ENCODE measurements at regions not wholly inside any gene's neighbourhood (a gene's known extent, or its start where the extent isn't known, plus 50 kb on each side); places are given as distances from the start of the nearest gene placed in this dataset.

DNA sequence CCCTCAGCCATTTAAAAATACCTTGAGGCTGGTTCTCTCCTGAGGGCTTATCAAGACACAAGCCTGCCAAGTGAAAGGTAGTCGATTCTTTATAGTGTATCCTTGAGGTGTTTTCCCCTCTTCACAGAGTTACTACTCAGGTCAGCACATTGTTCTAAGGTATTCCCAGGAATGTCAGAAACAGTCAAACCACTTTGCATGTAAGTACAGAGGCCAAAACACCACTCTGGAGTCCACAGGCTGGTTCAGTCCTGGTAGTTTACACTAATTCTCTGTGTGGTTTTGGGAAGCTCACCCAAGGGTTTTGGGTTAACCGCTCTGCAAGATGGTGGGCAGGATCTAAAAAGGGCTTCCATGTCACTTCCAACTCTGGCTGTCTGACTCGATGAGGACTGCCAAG lies 162.3 kb upstream of the PPP2R2B start:
- 73 to 84% methylated on average over 3 of the region's 3 CpGs for WGBS, 2 donors
- intact Hi-C loops (cut with DNase I): no loop called here
- H3K4me3 ChIP-seq: no peak overlapping the region
- peaks cover 0 to 19% (median 15%) of the 10 kb centered on the region in 4 donors for H3K4me1 ChIP-seq
- TF ChIP-seq EP300 (IDR thresholded peaks at IDR 0.05) (no peak), POLR2AphosphoS5 (IDR thresholded peaks at IDR 0.05) (no peak), POLR2A (IDR thresholded peaks at IDR 0.05) (no peak)
- TF ChIP-seq, protein P1, sequence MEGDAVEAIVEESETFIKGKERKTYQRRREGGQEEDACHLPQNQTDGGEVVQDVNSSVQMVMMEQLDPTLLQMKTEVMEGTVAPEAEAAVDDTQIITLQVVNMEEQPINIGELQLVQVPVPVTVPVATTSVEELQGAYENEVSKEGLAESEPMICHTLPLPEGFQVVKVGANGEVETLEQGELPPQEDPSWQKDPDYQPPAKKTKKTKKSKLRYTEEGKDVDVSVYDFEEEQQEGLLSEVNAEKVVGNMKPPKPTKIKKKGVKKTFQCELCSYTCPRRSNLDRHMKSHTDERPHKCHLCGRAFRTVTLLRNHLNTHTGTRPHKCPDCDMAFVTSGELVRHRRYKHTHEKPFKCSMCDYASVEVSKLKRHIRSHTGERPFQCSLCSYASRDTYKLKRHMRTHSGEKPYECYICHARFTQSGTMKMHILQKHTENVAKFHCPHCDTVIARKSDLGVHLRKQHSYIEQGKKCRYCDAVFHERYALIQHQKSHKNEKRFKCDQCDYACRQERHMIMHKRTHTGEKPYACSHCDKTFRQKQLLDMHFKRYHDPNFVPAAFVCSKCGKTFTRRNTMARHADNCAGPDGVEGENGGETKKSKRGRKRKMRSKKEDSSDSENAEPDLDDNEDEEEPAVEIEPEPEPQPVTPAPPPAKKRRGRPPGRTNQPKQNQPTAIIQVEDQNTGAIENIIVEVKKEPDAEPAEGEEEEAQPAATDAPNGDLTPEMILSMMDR (IDR thresholded peaks at IDR 0.05): no peak
- no peak overlapping the region for H3K27ac ChIP-seq
- H3K9me3 ChIP-seq: no peaks in the 10 kb centered on the region
- H3K36me3 ChIP-seq: no peaks in the 10 kb centered on the region
- no peaks in the 10 kb centered on the region for H3K27me3 ChIP-seq
- no peak for DNase-seq

DNA sequence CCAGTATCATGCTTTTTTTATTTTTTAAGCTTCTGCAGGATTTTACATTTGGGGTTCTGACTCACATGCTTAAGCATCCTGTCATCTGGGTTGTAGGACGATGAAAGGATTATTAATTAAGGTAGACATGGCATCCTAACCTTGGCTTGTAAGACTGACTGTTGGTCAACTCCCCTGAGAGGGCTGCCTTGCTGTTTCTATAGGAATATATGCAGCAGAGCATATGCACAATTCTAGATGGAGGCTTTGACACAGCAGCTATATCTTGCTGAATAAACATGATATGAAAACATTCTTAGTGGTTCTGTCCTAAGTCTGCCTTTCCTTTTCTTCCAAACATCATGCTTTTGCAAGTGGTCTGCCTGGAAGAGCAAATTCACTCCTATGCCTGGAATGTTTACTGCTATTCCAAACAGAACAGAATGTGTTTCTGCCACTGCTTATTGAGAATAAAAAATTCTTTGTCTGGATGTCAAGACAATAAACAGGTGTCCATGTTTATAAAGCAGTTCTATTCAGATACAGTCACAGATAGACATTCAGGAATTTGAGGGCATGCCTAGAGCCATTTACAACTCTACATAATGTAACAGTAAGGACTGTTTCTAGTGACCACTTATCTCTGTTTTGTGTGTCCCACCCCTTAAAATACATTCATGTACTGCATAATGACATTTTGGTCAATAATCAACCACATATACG lies 166.2 kb upstream of the PPP2R2B start:
- intact Hi-C loops (cut with DNase I): no loop called here
- TF ChIP-seq, protein P1 (IDR thresholded peaks at IDR 0.05): no peak
- TF ChIP-seq POLR2A (IDR thresholded peaks at IDR 0.05) (no peak), EP300 (IDR thresholded peaks at IDR 0.05) (no peak)
- Histone ChIP-seq H3K27me3 (no peaks in the 10 kb centered on the region), H3K4me3 (no peak overlapping the region), H3K27ac (no peak overlapping the region), H3K9me3 (no peaks in the 10 kb centered on the region), H3K4me1 (peaks cover 0 to 19% (median 15%) of the 10 kb centered on the region in 4 donors), H3K36me3 (no peaks in the 10 kb centered on the region)
- no peak for DNase-seq
- 35 to 47% methylated on average over 2 of the region's 2 CpGs for WGBS, 2 donors

DNA sequence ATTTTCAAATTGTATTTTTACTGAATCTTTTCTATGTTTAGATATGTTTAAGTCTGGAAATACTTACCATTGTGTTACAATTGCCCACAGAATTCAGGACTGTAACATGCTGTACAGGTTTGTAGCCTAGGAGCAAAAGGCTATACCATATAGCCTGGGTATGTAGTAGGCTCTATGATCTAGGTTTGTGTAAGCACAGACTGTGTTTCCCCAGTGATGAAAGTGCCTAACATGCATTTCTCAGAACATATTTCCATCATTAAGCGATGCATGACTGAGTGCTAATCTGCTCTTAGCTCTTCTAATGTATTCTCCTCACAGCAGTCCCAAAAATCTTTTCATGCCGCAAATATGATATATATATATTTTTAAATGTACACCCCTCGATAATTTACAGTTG lies 166.7 kb upstream of the PPP2R2B start:
- Histone ChIP-seq H3K27ac (no peak overlapping the region), H3K4me3 (no peak overlapping the region), H3K4me1 (peaks cover 0 to 19% (median 15%) of the 10 kb centered on the region in 4 donors), H3K27me3 (no peaks in the 10 kb centered on the region), H3K9me3 (no peaks in the 10 kb centered on the region), H3K36me3 (no peaks in the 10 kb centered on the region)
- 91 to 92% methylated on average over 3 of the region's 3 CpGs for WGBS, 2 donors
- TF ChIP-seq POLR2A (IDR thresholded peaks at IDR 0.05) (no peak), POLR2AphosphoS5 (IDR thresholded peaks at IDR 0.05) (no peak), EP300 (IDR thresholded peaks at IDR 0.05) (no peak)
- TF ChIP-seq, protein P1 (IDR thresholded peaks at IDR 0.05): no peak
- intact Hi-C loops (cut with DNase I): no loop called here
- no peak for DNase-seq

DNA sequence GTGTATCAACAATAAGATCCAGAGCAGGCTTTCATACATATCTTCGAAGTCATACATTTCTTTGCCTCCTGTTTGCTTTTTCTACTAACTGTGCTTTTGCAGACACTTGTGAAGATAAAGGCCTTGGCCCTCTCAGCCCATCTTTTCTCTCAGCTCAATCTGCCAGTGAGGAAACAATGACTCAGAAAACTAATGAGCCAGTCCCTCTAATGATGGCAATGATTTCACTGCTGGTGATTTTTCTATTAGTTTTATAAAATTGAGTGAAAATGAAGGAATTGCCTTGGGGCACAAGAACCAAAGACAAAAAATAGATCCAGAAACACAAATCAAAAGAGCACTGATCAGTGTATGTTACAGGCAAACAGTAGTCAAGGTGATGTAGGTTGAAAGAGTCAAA lies 167.7 kb upstream of the PPP2R2B start:
- Histone ChIP-seq H3K9me3 (no peaks in the 10 kb centered on the region), H3K4me3 (no peak overlapping the region), H3K36me3 (no peaks in the 10 kb centered on the region), H3K4me1 (peaks cover 0 to 19% (median 15%) of the 10 kb centered on the region in 4 donors), H3K27ac (no peak overlapping the region), H3K27me3 (no peaks in the 10 kb centered on the region)
- intact Hi-C loops (cut with DNase I): no loop called here
- no peak for DNase-seq
- 82 to 89% methylated on average over 1 of the region's 1 CpG for WGBS, 2 donors
- TF ChIP-seq, protein P1 (IDR thresholded peaks at IDR 0.05): no peak
- TF ChIP-seq EP300 (IDR thresholded peaks at IDR 0.05) (no peak), POLR2AphosphoS5 (IDR thresholded peaks at IDR 0.05) (no peak), POLR2A (IDR thresholded peaks at IDR 0.05) (no peak)

DNA sequence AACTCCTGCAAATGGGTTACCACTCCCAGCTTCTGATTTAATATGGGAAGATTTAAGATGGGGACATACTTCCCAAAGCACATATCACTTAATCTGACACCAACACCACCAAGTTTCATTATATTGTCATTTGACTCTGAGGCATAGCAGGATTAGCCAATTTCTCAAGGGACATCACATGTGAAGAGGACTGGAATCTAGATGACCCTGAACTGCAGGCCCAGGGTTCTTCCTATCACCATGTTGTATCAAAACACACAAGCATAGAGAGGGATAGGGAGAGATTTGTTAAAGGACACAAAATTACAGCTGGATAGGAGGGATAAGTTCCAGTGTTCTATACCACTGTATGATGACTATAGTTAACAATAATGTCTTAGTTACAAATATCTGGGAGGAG lies 168.3 kb upstream of the PPP2R2B start:
- peaks cover 0 to 19% (median 15%) of the 10 kb centered on the region in 4 donors for H3K4me1 ChIP-seq
- H3K27me3 ChIP-seq: no peaks in the 10 kb centered on the region
- H3K4me3 ChIP-seq: no peak overlapping the region
- TF ChIP-seq POLR2A (IDR thresholded peaks at IDR 0.05): no peak
- TF ChIP-seq POLR2AphosphoS5 (IDR thresholded peaks at IDR 0.05): no peak
- TF ChIP-seq EP300 (IDR thresholded peaks at IDR 0.05): no peak
- TF ChIP-seq, protein P1 (IDR thresholded peaks at IDR 0.05): no peak
- intact Hi-C loops (cut with DNase I): no loop called here
- H3K9me3 ChIP-seq: no peaks in the 10 kb centered on the region
- DNase-seq: no peak
- H3K27ac ChIP-seq: no peak overlapping the region
- H3K36me3 ChIP-seq: no peaks in the 10 kb centered on the region
